OCI-LY3 (cell line): ENCODE measurements at regions not wholly inside any gene's neighbourhood (a gene's known extent, or its start where the extent isn't known, plus 50 kb on each side); places are given as distances from the start of the nearest gene placed in this dataset.

Experiments used
- H2AFZ ChIP-seq: fragments of 200-600, 300-600 bp; shearing (Covaris generic); 2 replicates; pipeline ENCODE4 v1.6.0; 2014; ENCODE audit warnings: antibody characterized with exemption, low read depth, low read length
- H3K27ac ChIP-seq: fragments of 200-600, 300-600 bp; sonication (generic); 2 replicates; pipeline ENCODE4 v1.5.1; 2014; ENCODE audit warnings: mild to moderate bottlenecking, low read length, moderate library complexity, mixed read lengths
- H3K27me3 ChIP-seq: fragments of 200-600, 300-600 bp; sonication (generic); 2 replicates; pipeline ENCODE4 v1.6.1; 2014; ENCODE audit warnings: low read depth, low read length, mixed read lengths
- H3K36me3 ChIP-seq: fragments of 200-600, 300-600 bp; sonication (generic); replicated peaks from 2 replicates; pipeline ENCODE3; 2014; ENCODE audit warnings: low read depth, low read length, mixed read lengths
- H3K4me1 ChIP-seq: fragments of 300-600, 200-600 bp; sonication (generic); 2 replicates; pipeline ENCODE4 v1.6.1; 2014; ENCODE audit warnings: low read length, mixed read lengths
- H3K4me2 ChIP-seq: fragments of 200-600, 300-600 bp; sonication (generic); 2 replicates; pipeline ENCODE4 v1.6.1; 2014; ENCODE audit warnings: low read length, mixed read lengths
- H3K4me3 ChIP-seq: fragments of 300-600, 200-600 bp; sonication (generic); 2 replicates; pipeline ENCODE4 v1.5.1; 2014; ENCODE audit warnings: antibody characterized with exemption, mild to moderate bottlenecking, low read length, moderate library complexity
- H3K79me2 ChIP-seq: fragments of 300-600, 200-600 bp; shearing (Covaris generic); 2 replicates; pipeline ENCODE4 v1.6.1; 2014; ENCODE audit warnings: mild to moderate bottlenecking, low read length, mixed read lengths
- H3K9ac ChIP-seq: fragments of 300-600, 200-600 bp; shearing (Covaris generic); 2 replicates; pipeline ENCODE4 v1.6.0; 2014; ENCODE audit warnings: mild to moderate bottlenecking, low read length, moderate library complexity
- H3K9me3 ChIP-seq: fragments of 200-600, 300-600 bp; shearing (Covaris generic); 2 replicates; pipeline ENCODE4 v1.6.1; 2014; ENCODE audit warnings: low read length, mixed read lengths; ENCODE audit not compliant: insufficient read depth
- H4K20me1 ChIP-seq: fragments of 200-600, 300-600 bp; sonication (generic); 2 replicates; pipeline ENCODE4 v1.6.1; 2016; ENCODE audit warnings: low read length, mixed read lengths; ENCODE audit not compliant: insufficient read depth
- CTCF ChIP-seq: fragments of 200-600, 300-600 bp; sonication (generic); IDR thresholded peaks from 2 replicates; pipeline ENCODE4 v1.5.1; 2014; ENCODE audit warnings: antibody characterized with exemption, low read length, low read depth
- EZH2phosphoT487 ChIP-seq: fragments of 200-600 bp; shearing (Covaris generic); IDR thresholded peaks from 2 replicates; pipeline ENCODE4 v1.6.1; 2018; ENCODE audit warnings: antibody characterized with exemption, mixed run types, low read depth

DNA sequence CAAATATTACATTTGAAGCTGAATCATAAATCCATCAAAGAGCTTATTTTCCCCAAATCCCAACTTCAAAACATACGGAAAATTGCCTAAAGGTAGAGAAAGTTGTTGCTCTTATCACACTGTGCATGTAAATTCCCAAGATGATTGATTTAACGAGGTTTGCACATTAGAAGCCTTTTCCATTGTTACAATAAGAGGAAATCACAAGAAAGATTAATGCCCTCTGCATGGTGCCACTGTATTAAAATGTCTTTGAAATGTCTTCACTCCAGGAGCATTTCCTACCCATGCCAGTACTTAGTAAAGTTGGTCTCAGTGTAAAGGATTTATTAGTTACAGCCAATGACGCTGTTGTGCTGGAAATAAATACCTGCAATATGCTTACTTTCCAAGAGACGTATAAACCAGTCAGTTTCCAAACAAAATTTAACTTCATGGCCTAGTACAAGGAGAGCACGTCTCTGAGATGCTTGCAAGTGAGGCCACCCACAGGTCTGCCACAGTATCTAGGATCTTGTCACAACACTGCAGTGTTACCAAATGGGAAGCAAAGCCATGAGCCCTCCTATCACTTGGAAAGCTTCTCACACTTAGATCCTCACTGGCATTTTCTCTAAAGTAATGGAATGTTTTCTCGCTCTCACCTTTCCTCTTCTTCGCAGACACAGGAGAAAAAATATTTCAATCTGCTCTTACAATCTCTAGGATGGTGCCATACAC lies 112.4 kb downstream of the CETN3 start:
- H3K9me3 ChIP-seq: no peaks in the 10 kb centered on the region
- no peak overlapping the region for H3K4me2 ChIP-seq
- H3K27me3 ChIP-seq: no peaks in the 10 kb centered on the region
- no peaks in the 10 kb centered on the region for H3K36me3 ChIP-seq
- TF ChIP-seq EZH2phosphoT487: no peak
- TF ChIP-seq CTCF: no peak
- H3K27ac ChIP-seq: no peak overlapping the region
- H3K9ac ChIP-seq: no peak overlapping the region
- H4K20me1 ChIP-seq: no peaks in the 10 kb centered on the region
- H2AFZ ChIP-seq: no peak overlapping the region
- no peak overlapping the region for H3K4me3 ChIP-seq
- H3K79me2 ChIP-seq: no peaks in the 10 kb centered on the region
- no peaks in the 10 kb centered on the region for H3K4me1 ChIP-seq

- no peaks in the 10 kb centered on the region for H3K79me2 ChIP-seq
- TF ChIP-seq EZH2phosphoT487: no peak
- TF ChIP-seq CTCF: peak; percentile 30
- no peaks in the 10 kb centered on the region for H3K4me1 ChIP-seq
- no peak overlapping the region for H3K4me3 ChIP-seq
- no peaks in the 10 kb centered on the region for H3K9me3 ChIP-seq
- no peaks in the 10 kb centered on the region for H4K20me1 ChIP-seq
- no peak overlapping the region for H2AFZ ChIP-seq
- H3K4me2 ChIP-seq: no peak overlapping the region
- no peaks in the 10 kb centered on the region for H3K27me3 ChIP-seq
- H3K36me3 ChIP-seq: no peaks in the 10 kb centered on the region
- no peak overlapping the region for H3K27ac ChIP-seq
- no peak overlapping the region for H3K9ac ChIP-seq
Measured at GRCh38 chr5:90294604-90295003, 115.0 kb downstream of the CETN3 start.

GRCh38 chr5:90293931-90294330 lies 115.6 kb downstream of the CETN3 start:
- no peak for TF ChIP-seq EZH2phosphoT487
- no peak for TF ChIP-seq CTCF
- Histone ChIP-seq H3K9ac (no peak overlapping the region), H3K36me3 (no peaks in the 10 kb centered on the region), H3K27me3 (no peaks in the 10 kb centered on the region), H4K20me1 (no peaks in the 10 kb centered on the region), H3K27ac (no peak overlapping the region), H3K9me3 (no peaks in the 10 kb centered on the region), H3K79me2 (no peaks in the 10 kb centered on the region), H2AFZ (no peak overlapping the region), H3K4me3 (no peak overlapping the region), H3K4me2 (no peak overlapping the region), H3K4me1 (no peaks in the 10 kb centered on the region)

GRCh38 chr5:90290648-90291047 lies 118.9 kb downstream of the CETN3 start:
- no peak overlapping the region for H3K4me3 ChIP-seq
- H3K4me1 ChIP-seq: no peaks in the 10 kb centered on the region
- H3K9ac ChIP-seq: no peak overlapping the region
- no peak overlapping the region for H3K27ac ChIP-seq
- H3K9me3 ChIP-seq: no peaks in the 10 kb centered on the region
- no peaks in the 10 kb centered on the region for H3K27me3 ChIP-seq
- no peaks in the 10 kb centered on the region for H3K79me2 ChIP-seq
- no peaks in the 10 kb centered on the region for H3K36me3 ChIP-seq
- no peaks in the 10 kb centered on the region for H4K20me1 ChIP-seq
- TF ChIP-seq EZH2phosphoT487 (no peak), CTCF (no peak)
- H2AFZ ChIP-seq: no peak overlapping the region
- H3K4me2 ChIP-seq: no peak overlapping the region
